IMR-90 (cell line): ENCODE measurements at regions not wholly inside any gene's neighbourhood (a gene's known extent, or its start where the extent isn't known, plus 50 kb on each side); places are given as distances from the start of the nearest gene placed in this dataset.
A peak's percentile ranks its signal among the peaks of the same experiment; 100 is the strongest.

Source experiments
- ATAC-seq: fragments of 200-7000 bp; cut with Tn5 transposase; 2 replicates; pipeline ENCODE4 v1.9.1; 2020; ENCODE audit warnings: low read depth, mild to moderate bottlenecking, moderate library complexity
- BruUV-seq: library from RNA; stranded (reverse); fragments of 400-500 nt; replicated peaks from 2 replicates; lab custom pipeline; 2021; lab: Mats Ljungman, UMichigan
- CTCF ChIA-PET: fragments of 300-600 bp; formaldehyde crosslinking; extraction: SDS; loops from one replicate; lab custom pipeline; 2021; ENCODE audit warnings: antibody characterized with exemption; lab: Yijun Ruan, JAX
- POLR2A ChIA-PET: fragments of 300-600 bp; sonication (Branson Sonifier 250); formaldehyde crosslinking; loops from one replicate; lab custom pipeline; 2022; ENCODE audit warnings: antibody characterized with exemption; ENCODE audit not compliant: unreplicated experiment; lab: Charles Lee
- DNase-seq: peaks from one replicate; pipeline ENCODE4 v3.0.0; 2013
- H2AFZ ChIP-seq: replicated peaks from 2 replicates; pipeline ENCODE3; 2013; ENCODE audit warnings: low read length, mild to moderate bottlenecking; ENCODE audit not compliant: poor library complexity
- H2AK5ac ChIP-seq: 2 replicates; pipeline ENCODE4 v1.6.1; 2013; ENCODE audit warnings: low read depth, low read length, inconsistent platforms
- H2AK9ac ChIP-seq: replicated peaks from 2 replicates; pipeline ENCODE3; 2013; ENCODE audit warnings: mild to moderate bottlenecking, low read depth, low read length, moderate library complexity; ENCODE audit not compliant: poor library complexity
- H2BK120ac ChIP-seq: 2 replicates; pipeline ENCODE4 v1.6.1; 2013; ENCODE audit warnings: low read depth, low read length, inconsistent platforms
- H2BK15ac ChIP-seq: 3 replicates; pipeline ENCODE4 v1.6.1; 2013; ENCODE audit warnings: low read depth, low read length, inconsistent platforms
- H2BK20ac ChIP-seq: 2 replicates; pipeline ENCODE4 v1.6.1; 2013; ENCODE audit warnings: low read depth, mild to moderate bottlenecking, inconsistent platforms, low read length, moderate library complexity
- H2BK5ac ChIP-seq: 2 replicates; pipeline ENCODE4 v1.6.1; 2013; ENCODE audit warnings: mild to moderate bottlenecking, low read depth, low read length, inconsistent platforms; ENCODE audit not compliant: poor library complexity, severe bottlenecking
- H3K14ac ChIP-seq: replicated peaks from 2 replicates; pipeline ENCODE4 v1.6.1; 2013; ENCODE audit warnings: low read depth, low read length, inconsistent platforms
- H3K18ac ChIP-seq: 2 replicates; pipeline ENCODE4 v1.6.1; 2013; ENCODE audit warnings: low read depth, low read length, control low read depth
- H3K23ac ChIP-seq: 2 replicates; pipeline ENCODE4 v1.6.1; 2013; ENCODE audit warnings: low read depth, low read length, inconsistent platforms
- H3K27ac ChIP-seq: 2 replicates; pipeline ENCODE4 v1.5.1; 2013; ENCODE audit warnings: mild to moderate bottlenecking, control low read depth, low read length; ENCODE audit not compliant: insufficient read depth
- H3K27me3 ChIP-seq: 2 replicates; pipeline ENCODE4 v1.6.1; 2013; ENCODE audit warnings: low read length; ENCODE audit not compliant: control insufficient read depth, insufficient read depth
- H3K36me3 ChIP-seq: 2 replicates; pipeline ENCODE4 v1.6.1; 2013; ENCODE audit warnings: low read length, mixed read lengths; ENCODE audit not compliant: control insufficient read depth, insufficient read depth
- H3K4ac ChIP-seq: 2 replicates; pipeline ENCODE4 v1.6.1; 2013; ENCODE audit warnings: low read depth, low read length, inconsistent platforms
- H3K4me1 ChIP-seq: 2 replicates; pipeline ENCODE4 v1.6.1; 2013; ENCODE audit warnings: low read length, mixed read lengths; ENCODE audit not compliant: control insufficient read depth, insufficient read depth
- H3K4me2 ChIP-seq: 2 replicates; pipeline ENCODE4 v1.6.1; 2013; ENCODE audit warnings: low read depth, mild to moderate bottlenecking, control low read depth, low read length, moderate library complexity
- H3K4me3 ChIP-seq: 2 replicates; pipeline ENCODE4 v1.5.1; 2013; ENCODE audit warnings: low read depth, mild to moderate bottlenecking, control low read depth, low read length, moderate library complexity; ENCODE audit not compliant: insufficient read depth
- H3K56ac ChIP-seq: 2 replicates; pipeline ENCODE4 v1.6.1; 2013; ENCODE audit warnings: low read length, inconsistent platforms; ENCODE audit not compliant: insufficient read depth; ENCODE audit errors: extremely low read depth
- H3K79me1 ChIP-seq, 2 experiments: 2 replicates each; pipeline ENCODE4 v1.6.1; 2013; ENCODE audit warnings: low read length in 2 of 2, inconsistent platforms in 1 of 2, low read depth in 1 of 2
- H3K9ac ChIP-seq: 2 replicates; pipeline ENCODE4 v1.6.1; 2013; ENCODE audit warnings: low read depth, low read length, control low read depth
- H3K9me1 ChIP-seq: 2 replicates; pipeline ENCODE4 v1.6.1; 2013; ENCODE audit warnings: low read length, inconsistent platforms; ENCODE audit not compliant: insufficient read depth
- H3K9me3 ChIP-seq: 2 replicates; pipeline ENCODE4 v1.6.1; 2013; ENCODE audit warnings: low read length; ENCODE audit not compliant: control insufficient read depth, insufficient read depth
- H4K20me1 ChIP-seq: 2 replicates; pipeline ENCODE4 v1.6.1; 2013; ENCODE audit warnings: low read length, inconsistent platforms; ENCODE audit not compliant: insufficient read depth
- H4K5ac ChIP-seq: 2 replicates; pipeline ENCODE4 v1.6.1; 2013; ENCODE audit warnings: mild to moderate bottlenecking, low read depth, low read length, control low read depth
- H4K8ac ChIP-seq, 2 experiments: 2 replicates each; pipeline ENCODE4 v1.6.1; 2013; ENCODE audit warnings: low read depth in 2 of 2, low read length in 2 of 2, control low read depth in 1 of 2, inconsistent platforms in 1 of 2
- H4K91ac ChIP-seq: 2 replicates; pipeline ENCODE4 v1.6.1; 2013; ENCODE audit warnings: low read depth, low read length, inconsistent platforms; ENCODE audit not compliant: insufficient read depth
- CEBPB ChIP-seq: IDR thresholded peaks from 2 replicates; pipeline ENCODE4 v1.6.1; 2012; ENCODE audit warnings: low read depth, low read length, improper control_type of control experiment
- FOS ChIP-seq: fragments of 150-350 bp; IDR thresholded peaks from 2 replicates; pipeline ENCODE4 v1.6.1; 2016; ENCODE audit warnings: low read depth, low read length
- MAFK ChIP-seq: IDR thresholded peaks from 2 replicates; pipeline ENCODE4 v1.6.1; 2012; ENCODE audit warnings: low read depth, low read length, improper control_type of control experiment
- WGBS, 2 experiments: methylation state at CpG; one replicate each; pipeline versions ENCODE4 v1.1.5 to v1.1.7; 2013; ENCODE audit warnings: missing lambda C conversion rate in 2 of 2; ENCODE audit not compliant: insufficient read length in 1 of 2; ENCODE audit errors: extremely low coverage in 2 of 2; 5-methylcytosine and 5-hydroxymethylcytosine counted together
- dilution Hi-C: fragments of 300-500 bp; cut with HindIII; formaldehyde crosslinking; loops from one replicate; pipeline ENCODE4 v1.14.3; 2018; ENCODE audit warnings: low sequenced_read_pairs; ENCODE audit not compliant: unreplicated experiment
- in situ Hi-C: fragments of 300-500 bp; cut with MboI; formaldehyde crosslinking; loops from 3 replicates; pipeline ENCODE4 v1.14.3; 2019; ENCODE audit warnings: low sequenced_read_pairs, inconsistent platforms, mixed read lengths
- intact Hi-C: fragments of 100-400 bp; cut with micrococcal nuclease; formaldehyde crosslinking; loops from 2 replicates; pipeline ENCODE4 v1.10.0; 2022

DNA sequence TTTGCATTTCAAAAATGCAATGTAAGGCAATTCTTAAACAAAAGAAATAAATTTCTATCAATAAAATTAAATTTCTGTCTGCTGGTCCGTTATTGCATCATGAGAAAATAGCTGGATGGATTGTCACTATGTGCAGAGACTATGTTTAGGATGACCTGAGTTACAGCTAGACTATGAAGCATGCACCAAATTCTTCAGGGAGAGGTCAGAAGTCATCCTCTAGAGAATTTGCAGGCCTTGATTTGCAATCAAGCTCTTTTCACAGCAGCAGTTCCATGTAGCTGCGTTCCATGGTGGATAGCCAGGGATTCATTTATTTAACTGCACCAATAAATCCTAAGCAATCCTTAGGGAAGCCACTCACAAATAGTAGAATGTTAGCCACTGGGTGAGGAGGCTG lies 253.7 kb downstream of the MSRB3 start:
- Histone ChIP-seq H3K18ac (peak overlapping the region; percentile 99; the same call in 1 of the 2 replicates), H3K9me1 (peaks cover 25% of the 10 kb centered on the region), H3K4me2 (no peak overlapping the region; the same call in 1 of the 2 replicates), H3K27ac (peak overlapping the region; percentile 89), H2BK120ac (peak overlapping the region; percentile 100), H2AK5ac (peak overlapping the region; percentile 99), H3K36me3 (no peaks in the 10 kb centered on the region), H3K14ac (peak overlapping the region; percentile 99), H3K9ac (peak overlapping the region; percentile 8; the same call in 1 of the 2 replicates), H3K4me1 (peaks cover 40% of the 10 kb centered on the region), H4K8ac (peak overlapping the region; percentile 94 to 98), H3K79me1 (peaks cover 0 to 30% of the 10 kb centered on the region in 2 experiments; a peak in 2 of 4 replicates), H4K20me1 (no peaks in the 10 kb centered on the region), H3K23ac (peak overlapping the region; percentile 99), H2BK5ac (peak overlapping the region; percentile 99), H2AFZ (no peak overlapping the region), H2BK20ac (peak overlapping the region; percentile 100), H2AK9ac (peak overlapping the region; percentile 83), H3K56ac (peak overlapping the region; percentile 65), H3K27me3 (no peaks in the 10 kb centered on the region), H2BK15ac (peak overlapping the region; percentile 90; the same call in 2 of the 3 replicates), H3K9me3 (no peaks in the 10 kb centered on the region), H4K5ac (peak overlapping the region; percentile 53), H3K4ac (peak overlapping the region; percentile 99), H4K91ac (peak overlapping the region; percentile 98), H3K4me3 (no peak overlapping the region)
- TF ChIP-seq CEBPB (peak; percentile 92), FOS (no peak), MAFK (peak; percentile 69)
- peak; percentile 83 for DNase-seq
- ChIA-PET POLR2A (no interaction called here), CTCF (no interaction called here)
- no CpG with 5 or more reads among the region's 2 CpGs for WGBS, 2 experiments
- intact Hi-C loops (no loop called here), dilution Hi-C loops (no loop called here), in situ Hi-C loops (no loop called here)
- BruUV-seq, result no TSS peak
- ATAC-seq, result no peak
